GM21786 (cell line): ENCODE measurements at regions not wholly inside any gene's neighbourhood (a gene's known extent, or its start where the extent isn't known, plus 50 kb on each side); places are given as distances from the start of the nearest gene placed in this dataset.

Experiments
- ATAC-seq: cut with Tn5 transposase; IDR thresholded peaks from one replicate; pipeline ENCODE4 v1.9.1; 2021; ENCODE audit not compliant: unreplicated experiment

DNA sequence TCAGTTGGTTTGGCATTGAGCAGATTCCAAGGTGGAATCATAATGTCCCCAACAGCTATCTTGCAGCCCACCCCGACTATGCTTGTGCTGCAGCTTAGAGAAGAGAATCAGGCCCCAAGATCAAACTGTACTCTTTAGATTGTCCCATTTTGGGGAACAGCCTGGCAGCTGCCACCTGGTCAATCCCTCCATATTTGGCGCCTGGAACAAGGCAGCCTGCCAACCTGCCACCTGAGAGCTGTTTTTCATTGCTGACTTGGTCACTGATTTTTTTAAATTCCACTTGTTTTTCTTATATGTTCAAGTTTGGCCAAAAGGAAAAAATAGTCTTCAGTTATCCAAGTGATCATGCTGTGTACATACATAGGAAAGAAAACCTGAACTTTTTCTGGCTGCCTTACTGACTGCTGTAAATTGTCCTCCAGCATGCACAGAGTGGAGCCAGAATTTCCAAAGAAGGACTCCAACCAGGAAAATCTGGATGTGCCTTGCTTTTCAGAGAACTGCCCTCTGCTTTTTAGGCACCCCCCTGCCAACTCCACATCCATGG lies 504.2 kb downstream of the ENC1 start:
- no peak for ATAC-seq

DNA sequence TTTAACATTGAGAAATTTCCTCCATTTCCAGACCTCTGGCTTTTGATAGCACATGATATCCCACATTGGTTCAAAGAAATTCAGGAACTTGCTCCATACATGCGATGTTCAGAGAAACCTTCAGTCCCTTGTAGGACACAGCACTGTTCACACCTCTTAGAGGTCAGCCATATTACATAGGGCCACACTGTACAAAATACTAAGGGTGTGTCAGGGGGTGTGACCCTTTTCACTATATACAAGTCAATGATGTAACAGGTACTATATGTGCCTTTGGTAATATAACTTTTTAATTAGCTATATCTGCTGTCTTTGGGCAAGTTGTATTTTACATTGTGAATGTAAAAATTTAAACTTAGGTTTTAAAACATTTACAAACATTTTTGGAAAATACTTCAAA lies 505.5 kb downstream of the ENC1 start:
- no peak for ATAC-seq

DNA sequence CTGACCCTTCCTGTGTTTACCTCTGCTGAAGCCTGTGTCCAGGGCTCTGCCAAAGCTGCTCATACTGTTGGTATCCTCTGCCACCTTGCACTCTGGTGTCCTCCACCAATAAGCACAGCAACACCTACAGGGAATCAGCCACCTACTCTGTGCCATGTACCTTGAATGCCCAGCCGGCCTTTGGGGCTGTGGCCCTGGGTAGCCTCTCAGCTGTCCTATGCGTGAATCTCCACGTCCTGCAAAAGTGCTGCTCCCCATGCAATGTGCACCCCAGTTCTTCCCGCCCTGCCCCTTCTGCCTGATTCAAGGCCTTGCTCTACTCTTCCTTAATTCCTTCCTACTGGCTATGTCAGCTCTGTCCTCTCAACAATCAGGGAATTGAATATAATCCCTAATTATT lies 506.5 kb downstream of the ARHGEF28 start:
- no peak for ATAC-seq

DNA sequence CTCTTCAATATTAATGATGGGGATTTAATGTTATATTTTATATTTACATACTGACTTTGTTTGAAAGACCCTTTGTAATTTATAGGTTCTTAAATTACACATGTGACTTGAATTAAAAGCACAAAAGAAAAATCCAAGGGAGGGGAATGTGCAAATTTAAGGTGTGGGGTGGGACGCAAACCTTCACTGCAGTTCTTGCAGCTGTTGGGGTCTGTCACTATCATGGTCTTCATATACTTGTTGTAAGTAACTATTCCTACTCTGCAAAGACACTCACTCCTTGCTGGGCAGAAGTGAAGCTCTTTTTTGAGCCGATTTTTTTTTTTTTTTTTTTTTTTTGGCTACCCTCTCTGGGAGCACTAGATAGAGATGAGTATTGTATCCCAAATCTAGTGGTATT lies 505.3 kb downstream of the ARHGEF28 start:
- no peak for ATAC-seq

DNA sequence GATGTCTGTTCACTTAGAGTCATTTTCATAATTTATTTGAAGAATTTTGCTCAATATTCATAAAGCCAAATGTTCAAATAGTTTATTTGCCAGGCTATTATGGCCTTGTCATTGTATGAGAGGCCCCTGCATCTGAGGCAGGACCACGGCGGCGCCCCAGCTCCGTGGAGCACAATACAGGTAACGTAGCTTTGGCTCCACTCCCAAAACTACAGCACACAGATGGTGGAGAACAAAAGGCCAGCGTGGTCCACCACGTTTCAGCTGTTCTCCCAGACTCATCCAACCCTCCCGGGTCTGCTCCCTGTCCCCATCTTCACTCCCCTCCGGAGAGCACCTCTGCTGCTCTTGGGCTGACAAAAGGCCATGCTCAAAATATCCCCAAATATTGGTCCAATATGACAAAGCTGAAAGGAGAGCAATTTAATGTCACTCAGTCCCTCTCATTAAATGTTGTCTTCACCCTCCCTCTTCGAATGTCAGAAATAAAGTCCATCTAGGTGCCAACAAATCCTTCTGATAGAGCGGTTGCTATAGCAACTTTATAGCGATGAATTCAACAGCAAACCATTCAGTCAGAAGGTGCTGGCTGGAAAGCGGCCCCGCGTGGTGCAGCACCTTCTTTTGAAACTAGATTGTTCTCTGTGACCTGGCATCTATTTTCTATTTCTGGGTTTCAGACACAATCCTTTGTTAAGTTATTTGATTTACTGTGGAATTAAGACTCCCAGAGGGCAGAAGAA lies 504.3 kb downstream of the ARHGEF28 start:
- no peak for ATAC-seq

DNA sequence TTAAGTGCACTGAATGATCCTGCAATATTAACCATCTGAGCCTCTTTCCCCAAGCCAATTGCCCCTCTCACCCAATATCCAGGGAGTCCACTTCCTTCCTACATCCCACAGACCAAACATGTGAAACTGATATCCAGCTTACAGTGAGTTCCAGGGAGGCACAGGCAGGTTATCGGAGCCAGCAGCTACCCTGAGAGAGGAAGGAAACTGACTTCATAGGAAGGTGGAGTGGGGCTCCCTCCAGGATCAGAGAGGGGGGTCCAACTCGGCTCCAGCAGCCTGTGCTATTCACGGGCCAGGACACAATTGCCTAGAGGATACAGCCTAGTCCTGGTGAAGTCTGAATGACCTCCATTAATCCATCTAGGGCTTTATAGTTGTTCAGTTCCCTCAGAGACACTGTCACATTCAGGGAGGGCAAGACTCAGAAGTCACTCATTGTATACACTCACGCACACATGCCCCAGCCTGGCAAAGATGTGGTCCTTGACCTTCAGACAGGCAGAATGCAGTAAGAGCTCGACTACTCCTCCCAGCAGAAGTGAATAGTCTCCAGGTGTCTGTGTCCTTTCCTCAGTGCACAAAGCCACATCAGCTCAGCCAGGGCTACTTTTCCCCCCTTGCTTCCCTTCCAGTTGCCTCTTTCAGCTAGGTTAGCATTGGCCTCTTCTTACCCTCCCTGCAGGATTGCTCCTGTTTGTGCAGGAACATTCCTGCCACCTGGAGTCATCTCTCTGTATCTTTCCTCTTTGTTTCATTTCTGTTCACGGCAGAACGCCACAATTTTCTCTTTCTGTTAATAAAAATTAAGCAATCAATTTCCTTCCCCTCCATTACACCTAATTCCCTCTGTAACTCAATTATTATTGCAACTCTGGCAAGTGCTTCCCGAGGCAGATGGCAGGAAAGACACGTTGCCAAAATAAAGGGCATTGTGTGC lies 501.7 kb downstream of the ARHGEF28 start:
- ATAC-seq = no peak

DNA sequence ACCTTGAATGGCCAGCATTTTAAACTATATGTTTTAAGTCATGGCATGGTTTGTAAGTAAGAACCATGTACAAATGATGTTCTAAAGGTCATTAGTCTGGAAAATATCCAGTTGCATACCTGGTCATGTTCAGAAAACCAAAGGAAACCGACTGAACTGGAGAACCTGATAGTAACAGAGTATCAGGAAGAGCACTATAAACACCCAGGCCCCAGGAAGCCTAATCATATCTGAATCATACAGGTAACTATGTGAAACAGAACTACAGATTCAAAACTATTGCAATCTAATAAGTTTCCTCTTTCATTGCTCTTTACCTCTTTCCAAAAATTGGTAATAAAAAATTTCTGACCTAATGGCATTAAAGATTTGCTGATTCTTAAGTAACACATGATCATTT lies 500.3 kb downstream of the ARHGEF28 start:
- ATAC-seq = no peak

DNA sequence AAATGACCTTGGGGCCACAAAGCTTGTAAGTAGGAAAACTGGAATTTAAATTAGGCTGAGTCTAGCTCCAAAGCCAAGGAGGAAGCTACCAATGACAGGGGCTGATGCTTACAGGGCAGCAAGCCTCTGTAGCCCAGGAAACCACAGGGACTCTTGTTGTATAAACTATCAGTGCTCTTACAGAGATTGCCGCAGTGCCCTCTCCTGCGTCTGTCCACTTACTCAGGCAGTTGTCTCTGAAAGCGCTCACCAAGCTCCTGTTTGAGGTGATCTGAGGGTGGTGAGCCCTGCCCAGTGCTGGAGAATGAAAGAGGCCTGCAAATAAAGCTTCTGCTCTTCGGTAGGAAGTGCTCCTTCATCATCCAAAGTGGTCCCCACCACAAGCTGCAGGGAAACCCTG lies 498.8 kb downstream of the ARHGEF28 start:
- no peak for ATAC-seq

DNA sequence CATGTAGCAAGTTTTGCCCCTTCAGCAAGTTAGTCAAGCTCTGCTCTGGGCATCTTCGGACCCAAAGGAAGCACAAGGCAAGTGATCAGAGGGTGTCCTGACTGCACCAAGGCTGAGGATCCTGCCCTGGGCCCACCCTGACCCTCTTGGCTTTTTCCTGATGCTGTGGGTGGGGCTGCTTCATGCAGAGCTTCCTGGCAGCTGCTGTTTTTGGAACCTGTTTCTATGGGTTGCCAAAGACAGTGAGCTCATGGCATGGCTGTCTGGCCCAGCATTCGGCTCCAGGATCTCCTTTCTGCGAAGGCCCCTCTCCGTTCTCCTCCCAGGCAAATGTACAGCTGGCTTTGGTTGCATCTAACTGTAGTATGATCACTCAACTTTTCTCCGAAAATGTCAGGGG lies 497.9 kb downstream of the ARHGEF28 start:
- ATAC-seq = no peak

DNA sequence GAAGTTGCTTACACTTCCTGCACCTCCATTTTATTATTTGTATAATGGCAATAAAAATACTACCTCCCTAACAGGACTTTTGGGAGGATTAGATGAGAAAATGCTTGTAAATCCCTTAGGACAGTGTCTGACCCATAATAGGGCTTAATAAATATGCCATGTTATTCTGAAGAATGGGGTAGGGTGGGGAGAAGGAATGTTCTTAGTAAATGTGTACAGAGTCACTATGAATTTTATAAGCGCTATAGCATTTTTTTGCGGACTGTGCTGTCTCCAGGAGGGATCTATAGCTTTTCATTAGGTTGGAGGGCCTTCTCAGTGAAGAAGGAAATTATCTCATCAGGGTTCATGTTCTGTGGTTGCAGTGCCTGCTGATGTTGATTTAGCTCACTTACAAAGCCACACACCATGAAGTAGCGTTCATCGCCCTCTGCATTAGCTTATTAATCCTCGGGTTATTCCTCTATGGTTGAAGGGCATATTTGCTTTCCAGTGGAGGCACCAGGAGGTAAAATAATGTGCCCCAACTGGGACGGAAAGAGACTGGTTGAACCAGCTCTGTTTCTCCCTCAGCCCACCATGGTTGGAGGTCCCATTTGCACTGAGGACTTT lies 497.1 kb downstream of the ARHGEF28 start:
- ATAC-seq = no peak

DNA sequence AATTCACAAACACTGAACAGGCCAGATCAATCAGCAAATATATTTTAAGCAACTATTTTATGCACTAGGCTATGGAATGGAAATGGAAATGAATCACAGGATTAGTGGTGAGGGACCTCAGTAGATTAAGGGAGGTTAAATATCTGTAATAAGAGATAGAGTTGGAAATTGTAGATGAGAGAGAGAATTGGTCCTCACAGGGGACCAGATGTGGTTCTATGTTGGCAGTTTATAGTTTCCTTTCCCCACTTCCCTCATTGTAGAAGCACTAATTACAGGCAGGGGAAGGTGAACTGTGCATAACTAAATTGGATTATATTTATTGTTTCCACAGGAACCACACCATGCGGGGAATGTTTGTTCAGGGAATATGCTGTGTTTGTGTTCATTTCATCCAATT lies 496.2 kb downstream of the ARHGEF28 start:
- ATAC-seq = no peak

DNA sequence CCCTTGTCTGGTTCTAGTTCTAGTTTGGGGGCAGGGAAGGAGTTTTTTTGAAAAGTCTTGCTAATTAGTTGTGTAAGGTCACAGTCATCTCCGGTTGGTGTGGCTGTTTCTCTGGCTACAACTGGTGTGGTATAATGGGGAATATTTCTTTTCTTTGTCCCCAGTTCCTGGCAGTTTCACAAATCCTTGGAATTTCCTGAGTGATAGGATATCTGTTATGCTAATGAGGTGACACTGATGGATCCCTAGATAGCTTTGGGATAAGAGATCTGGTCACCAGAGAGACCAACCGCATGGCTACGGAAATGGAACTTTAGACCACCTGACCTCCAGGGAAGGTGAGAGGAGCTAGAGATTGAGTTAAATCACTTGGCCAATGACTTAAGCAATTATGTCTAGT lies 494.6 kb downstream of the ARHGEF28 start:
- ATAC-seq = no peak

DNA sequence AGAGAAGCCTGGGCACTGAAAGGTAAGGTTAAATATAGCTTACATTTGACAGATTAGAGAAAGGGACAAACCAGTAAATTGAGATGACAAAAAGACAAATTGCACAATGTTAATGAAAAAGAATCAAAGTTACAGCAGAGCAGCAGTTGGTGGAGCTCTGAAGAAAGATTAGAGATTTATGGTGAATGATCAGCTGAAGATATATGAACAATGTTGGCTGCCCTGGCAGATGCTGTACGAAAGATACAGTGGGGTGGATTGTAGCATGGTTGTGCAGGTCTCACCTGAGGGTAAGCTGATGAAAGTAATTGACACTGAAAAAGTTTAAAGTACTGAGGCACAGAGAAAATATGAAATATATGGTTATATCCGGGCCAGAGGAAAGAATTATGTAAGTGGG lies 492.1 kb downstream of the ARHGEF28 start:
- ATAC-seq = no peak

DNA sequence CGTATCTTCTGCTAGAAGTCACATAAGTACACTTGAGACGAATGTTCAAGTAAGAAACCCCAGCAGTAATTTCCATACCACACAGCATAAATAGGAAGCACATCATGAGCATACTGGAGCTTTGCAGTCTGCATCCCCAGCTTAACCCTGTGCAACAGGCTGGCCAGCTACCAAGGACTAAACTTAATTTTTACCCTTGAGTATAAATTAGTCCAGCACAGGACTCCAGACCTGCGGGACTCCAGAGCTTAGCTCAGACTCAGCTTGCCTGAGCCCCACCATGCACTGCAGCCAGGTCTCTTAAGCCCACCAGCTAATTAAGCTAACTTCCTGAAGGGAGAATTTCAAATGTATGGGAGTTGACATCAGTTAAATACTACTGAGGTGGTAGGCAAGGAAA lies 491.0 kb downstream of the ARHGEF28 start:
- ATAC-seq = no peak

DNA sequence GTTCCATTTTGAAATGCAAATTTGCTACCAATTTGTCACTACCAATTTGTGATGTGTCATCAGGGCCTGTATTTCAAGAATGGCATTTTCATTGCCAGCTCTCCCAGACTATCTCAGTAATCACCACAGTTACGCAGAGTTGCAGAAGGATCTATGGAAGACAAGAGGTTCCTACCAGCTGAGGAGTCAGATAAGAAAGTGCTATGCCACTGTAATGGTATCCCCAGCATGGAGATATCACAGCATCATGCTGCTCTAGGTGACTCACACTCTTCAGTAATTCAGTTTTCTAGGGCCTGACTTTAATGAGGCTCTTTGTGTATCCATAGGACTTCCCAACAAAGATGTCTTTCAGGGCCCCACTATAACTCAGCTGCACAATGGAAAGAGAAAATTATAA lies 490.3 kb downstream of the ARHGEF28 start:
- no peak for ATAC-seq

DNA sequence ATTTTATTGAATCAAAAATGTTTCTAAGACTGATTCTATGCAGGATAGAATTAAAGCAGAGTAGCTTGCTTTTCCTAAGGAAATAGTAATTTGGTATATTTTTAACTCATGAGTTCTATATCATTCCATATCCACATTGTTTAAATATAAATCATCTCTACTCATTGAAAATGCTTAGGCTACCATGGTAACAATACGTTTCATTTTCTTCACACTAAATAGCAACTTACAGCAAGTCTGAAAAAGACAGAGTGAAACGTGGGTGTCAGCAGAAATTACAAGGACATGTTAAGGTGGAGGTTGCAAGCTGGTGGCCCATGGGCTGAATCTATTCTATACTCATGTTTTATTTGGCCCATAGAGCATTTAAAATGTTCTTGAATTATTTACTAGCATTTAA lies 487.9 kb downstream of the ARHGEF28 start:
- ATAC-seq = no peak

DNA sequence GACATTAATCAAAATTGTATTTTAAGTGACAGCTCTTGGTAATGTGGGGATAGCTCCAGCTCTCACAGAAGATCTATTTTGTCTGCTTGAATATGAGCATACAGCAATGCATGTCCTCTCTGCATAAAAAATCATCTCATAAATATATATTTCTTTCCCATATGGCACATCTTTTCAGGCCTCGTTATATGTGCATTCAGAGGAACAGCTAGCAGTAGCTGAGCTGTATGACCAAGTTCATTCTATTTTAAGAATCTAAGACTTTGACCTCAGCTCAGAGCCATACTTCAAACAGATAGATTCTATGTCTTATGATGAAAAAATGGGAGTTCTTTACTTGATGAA lies 487.2 kb downstream of the ARHGEF28 start:
- ATAC-seq = no peak

DNA sequence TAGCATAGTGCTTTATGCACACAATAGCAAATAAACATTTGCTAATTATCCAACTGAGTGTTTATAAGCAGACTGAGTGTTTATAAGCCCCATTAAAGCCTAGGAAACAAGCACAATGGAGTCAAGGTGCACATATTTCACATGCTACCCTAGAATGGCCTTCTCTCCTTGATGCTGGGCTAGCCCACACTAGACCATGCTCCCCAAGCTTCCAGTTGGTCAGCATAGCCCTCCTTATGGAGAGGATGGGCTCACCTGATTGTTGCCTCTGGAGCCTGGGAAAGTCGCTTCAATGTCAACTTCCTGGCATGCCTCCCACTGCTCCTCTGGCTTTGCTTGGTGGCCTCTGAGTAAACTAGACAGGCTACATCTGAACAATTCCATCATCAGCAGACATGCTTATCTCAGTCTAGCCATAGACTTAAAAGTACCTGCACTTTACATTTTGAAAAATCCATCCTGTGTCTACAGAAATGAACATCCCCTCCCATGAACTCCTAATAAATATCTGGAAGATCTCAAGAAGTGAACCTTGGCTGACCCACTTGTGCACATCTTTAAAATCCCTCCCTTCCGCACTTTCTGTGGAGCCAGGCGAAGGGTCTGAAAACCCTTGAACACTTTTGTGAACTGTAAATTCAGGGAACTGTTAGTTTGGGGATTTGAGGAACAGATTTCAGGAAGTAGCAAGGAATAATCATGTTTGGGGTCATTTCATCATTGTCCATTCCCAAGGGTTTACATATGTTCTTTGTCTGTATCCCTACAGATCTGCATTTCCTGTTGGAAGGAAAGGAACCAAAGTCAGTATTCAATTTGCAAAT lies 486.6 kb downstream of the ARHGEF28 start:
- ATAC-seq = no peak

DNA sequence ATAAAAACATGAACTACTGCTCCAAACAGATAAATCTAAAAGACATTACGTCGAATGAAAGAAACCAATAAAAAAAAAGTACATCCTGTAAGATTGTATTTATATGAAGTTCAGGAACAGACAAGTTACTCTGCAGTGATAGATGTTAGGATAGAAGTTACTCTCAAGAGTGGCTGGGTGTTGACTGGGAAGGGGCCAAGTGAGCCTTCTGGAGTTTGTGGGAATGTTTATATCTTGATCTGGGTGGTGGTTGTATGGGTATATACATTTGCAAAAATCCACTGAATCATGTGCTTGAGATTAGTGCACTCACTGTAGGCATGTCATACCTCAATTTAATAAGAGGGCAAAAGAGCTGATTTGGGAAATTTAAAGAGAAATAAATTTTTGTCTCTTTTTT lies 485.8 kb downstream of the ARHGEF28 start:
- ATAC-seq = no peak

DNA sequence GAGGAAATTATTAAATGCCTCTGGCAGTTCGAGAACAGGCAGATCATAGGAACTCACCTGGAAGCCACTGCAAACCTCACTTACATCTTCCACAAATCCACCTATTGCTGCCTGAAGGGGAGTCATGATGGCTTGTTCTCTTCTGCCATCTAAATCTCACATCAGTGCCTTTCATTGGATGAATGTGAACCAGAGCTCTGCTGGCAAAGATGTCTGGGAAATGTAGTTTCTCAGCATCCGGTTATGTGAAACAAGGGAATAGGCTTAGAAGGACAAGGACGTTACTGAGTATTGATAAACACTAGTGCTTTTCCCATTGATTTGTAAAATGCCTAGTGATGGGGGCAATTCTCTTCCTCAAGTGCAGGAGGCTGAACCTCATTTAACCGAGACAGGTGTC lies 483.3 kb downstream of the ARHGEF28 start:
- no peak for ATAC-seq

DNA sequence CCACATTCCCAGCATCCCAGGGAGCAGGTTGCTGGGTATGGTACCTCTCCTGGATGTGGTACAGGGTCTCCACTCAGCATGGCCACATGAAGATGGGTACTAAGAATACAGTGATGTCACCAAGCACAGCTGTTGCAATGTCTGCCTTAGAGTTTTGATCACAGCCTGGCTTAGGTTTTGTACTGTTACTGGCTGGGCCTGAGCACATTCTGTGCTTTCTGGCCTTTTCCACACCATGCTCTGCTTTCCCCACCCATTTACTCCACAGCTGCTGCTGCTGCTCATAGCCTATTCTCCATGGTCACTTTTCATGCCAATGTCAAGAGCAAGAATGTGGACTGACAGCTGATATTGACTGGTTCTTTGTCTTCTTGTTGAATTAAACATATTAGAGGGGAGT lies 481.9 kb downstream of the ARHGEF28 start:
- no peak for ATAC-seq
